Omental fat pad (tissue), 3 donors: ENCODE measurements at regions not wholly inside any gene's neighbourhood (a gene's known extent, or its start where the extent isn't known, plus 50 kb on each side); places are given as distances from the start of the nearest gene placed in this dataset.

Experiments
- ATAC-seq: fragments of 150-250 bp; one replicate; pipeline ENCODE4 v1.9.1; 2016; ENCODE audit warnings: mild to moderate bottlenecking, moderate library complexity; ENCODE audit not compliant: low FRiP score
- DNase-seq: peaks from one replicate; pipeline ENCODE4 v3.0.0-alpha.2; 2019; ENCODE audit warnings: low spot score
- TF ChIP-seq, protein P1 (sequence below), 3 donors: fragments of 450-650 bp; IDR thresholded peaks; one replicate each; pipeline ENCODE4 v1.5.1; 2016 to 2017; ENCODE audit warnings: antibody characterized with exemption in 3 of 3, mild to moderate bottlenecking in 3 of 3, moderate library complexity in 2 of 3

DNA sequence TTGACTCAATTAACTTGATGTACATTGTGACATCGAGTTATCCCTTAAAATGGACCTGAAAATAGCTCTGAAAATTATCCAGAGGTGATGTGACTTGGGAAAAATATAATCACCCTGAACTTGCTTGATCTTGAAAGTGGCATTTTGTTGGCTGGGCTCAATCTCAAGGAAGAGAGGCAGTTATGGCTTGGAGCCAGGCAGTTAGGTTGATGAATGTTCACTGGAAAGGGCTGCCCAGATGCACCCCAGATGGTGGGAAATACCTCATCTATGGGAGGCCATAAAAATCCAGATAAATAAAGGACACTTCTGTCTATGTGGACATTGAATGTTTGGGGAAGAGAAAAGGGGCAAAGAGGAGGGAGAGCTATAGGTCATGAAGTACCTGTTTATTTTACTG lies 55.7 kb upstream of the OR5AN1 start:
- ATAC-seq = no peak
- TF ChIP-seq, protein P1, sequence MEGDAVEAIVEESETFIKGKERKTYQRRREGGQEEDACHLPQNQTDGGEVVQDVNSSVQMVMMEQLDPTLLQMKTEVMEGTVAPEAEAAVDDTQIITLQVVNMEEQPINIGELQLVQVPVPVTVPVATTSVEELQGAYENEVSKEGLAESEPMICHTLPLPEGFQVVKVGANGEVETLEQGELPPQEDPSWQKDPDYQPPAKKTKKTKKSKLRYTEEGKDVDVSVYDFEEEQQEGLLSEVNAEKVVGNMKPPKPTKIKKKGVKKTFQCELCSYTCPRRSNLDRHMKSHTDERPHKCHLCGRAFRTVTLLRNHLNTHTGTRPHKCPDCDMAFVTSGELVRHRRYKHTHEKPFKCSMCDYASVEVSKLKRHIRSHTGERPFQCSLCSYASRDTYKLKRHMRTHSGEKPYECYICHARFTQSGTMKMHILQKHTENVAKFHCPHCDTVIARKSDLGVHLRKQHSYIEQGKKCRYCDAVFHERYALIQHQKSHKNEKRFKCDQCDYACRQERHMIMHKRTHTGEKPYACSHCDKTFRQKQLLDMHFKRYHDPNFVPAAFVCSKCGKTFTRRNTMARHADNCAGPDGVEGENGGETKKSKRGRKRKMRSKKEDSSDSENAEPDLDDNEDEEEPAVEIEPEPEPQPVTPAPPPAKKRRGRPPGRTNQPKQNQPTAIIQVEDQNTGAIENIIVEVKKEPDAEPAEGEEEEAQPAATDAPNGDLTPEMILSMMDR (IDR thresholded peaks at IDR 0.05) = no peak
- DNase-seq = no peak

DNA sequence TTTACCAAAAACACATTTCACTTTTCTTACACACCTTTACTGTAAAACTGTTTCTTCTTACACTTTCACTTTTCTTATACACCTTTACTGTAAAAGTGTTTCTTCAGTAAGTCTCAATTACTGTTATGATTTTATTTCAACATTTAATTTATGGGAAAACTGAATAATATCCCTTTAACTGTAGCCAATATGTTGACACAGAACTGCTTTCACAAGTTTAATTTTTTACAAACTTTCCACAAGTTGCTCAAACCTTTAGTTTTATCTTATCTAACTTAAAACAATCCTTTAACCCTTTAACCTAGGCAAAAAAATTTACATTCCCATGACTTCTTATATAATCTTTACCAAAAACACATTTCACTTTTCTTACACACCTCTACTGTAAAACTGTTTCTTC lies 63.3 kb upstream of the OR5AN1 start:
- DNase-seq (no peak), ATAC-seq (no peak)
- TF ChIP-seq, protein P1 (IDR thresholded peaks at IDR 0.05) = no peak

DNA sequence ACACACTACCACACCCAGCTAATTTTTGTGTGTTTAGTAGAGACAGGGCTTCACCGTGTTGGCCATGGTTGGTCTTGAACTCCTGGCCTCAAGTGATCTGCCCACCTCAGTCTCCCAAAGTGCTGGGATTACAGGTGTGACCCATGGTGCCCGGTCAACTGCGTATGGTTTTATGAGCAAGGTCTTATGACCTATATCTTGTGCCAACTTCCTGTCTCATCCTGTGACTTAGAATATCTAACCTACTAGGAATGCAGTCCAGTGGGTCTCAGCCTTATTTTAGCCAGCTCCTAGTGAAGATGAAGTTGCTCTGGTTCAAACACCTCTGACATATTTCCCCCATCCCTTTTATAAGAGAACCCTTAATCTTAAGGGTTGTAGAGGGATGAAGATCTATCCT lies 66.1 kb upstream of the OR5AN1 start:
- TF ChIP-seq, protein P1 (IDR thresholded peaks at IDR 0.05) = no peak
- DNase-seq (no peak), ATAC-seq (no peak)

DNA sequence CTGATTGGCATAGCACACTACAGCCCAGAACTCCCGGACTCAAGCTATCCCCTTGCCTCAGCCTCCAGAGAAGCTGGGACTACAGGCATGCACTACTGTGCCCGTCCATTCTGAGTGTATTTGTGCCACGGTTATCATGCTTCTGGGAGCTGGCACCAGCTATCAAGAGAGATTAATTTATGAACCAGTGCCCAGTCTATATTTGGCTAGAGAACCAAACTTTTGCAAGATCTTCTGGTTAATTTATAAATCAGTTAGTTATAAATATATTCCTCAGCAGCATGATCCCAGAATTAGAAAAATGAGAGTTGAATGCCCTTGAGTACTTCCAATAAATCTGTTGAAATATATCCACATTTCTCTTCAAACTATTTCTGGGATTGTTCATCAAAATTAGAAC lies 67.5 kb upstream of the OR5AN1 start:
- DNase-seq = no peak
- no peak for ATAC-seq
- TF ChIP-seq, protein P1 (IDR thresholded peaks at IDR 0.05) = no peak

GRCh38 chr11:59289356-59290181 lies 69.1 kb upstream of the OR5AN1 start:
- DNase-seq = no peak
- ATAC-seq = no peak
- TF ChIP-seq, protein P1 (IDR thresholded peaks at IDR 0.05) = no peak

DNA sequence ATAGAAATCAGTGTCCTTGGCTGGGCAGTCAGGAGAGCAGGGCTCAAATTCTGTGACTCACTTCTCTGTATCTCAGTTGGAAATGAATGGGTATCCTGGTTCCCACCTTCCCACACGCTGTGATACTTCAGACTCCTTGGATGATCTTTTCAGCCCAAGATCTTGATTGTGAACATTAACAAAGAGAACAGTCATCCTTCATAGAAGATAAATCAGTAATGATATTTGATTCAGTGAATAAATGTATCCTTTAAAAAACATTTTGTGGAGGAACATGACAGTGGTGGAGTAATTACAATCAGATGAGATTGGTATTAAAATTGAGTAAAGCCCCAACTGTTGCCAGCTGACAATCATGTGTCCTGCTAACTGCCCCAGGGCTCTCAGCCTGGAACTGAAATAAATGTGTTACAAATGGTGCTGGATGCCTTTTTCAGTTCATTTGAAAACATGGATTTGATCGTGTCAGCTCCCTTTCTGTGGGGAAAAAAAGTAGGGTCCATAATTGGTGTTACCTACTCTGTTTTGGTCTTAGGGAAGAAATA lies 72.9 kb upstream of the OR5AN1 start:
- DNase-seq (no peak), ATAC-seq (no peak)
- TF ChIP-seq, protein P1 (IDR thresholded peaks at IDR 0.05) = no peak

- ATAC-seq (no peak), DNase-seq (no peak)
- TF ChIP-seq, protein P1 (IDR thresholded peaks at IDR 0.05) = peak in 1 of 3 donors; percentile 1
Measured at GRCh38 chr11:59284773-59285129, 72.0 kb upstream of the MPEG1 start.
